Heart right ventricle (tissue), 16 donors: ENCODE measurements at regions not wholly inside any gene's neighbourhood (a gene's known extent, or its start where the extent isn't known, plus 50 kb on each side); places are given as distances from the start of the nearest gene placed in this dataset.
"Not testable (repeated sequence)": the region's sequence is repeated elsewhere in the genome, so short reads cannot be mapped to it uniquely, and the experiment has no call there.

Experiments used
- ATAC-seq, 8 donors: fragments of 200-7000 bp; cut with Tn5 transposase; one replicate each; pipeline ENCODE4 v1.9.1; 2020; ENCODE audit warnings: mild to moderate bottlenecking in 8 of 8, moderate library complexity in 8 of 8, moderate number of reproducible peaks in 1 of 8
- DNase-seq, 2 donors: peaks; one replicate each; pipeline ENCODE4 v3.0.0-alpha.2; 2020
- H3K27ac ChIP-seq, 10 donors: fragments of 200-600 bp; sonication (generic) in 2 of 10; one replicate each; pipeline versions ENCODE4 v1.5.0 to v1.8.0; 2020 to 2022; ENCODE audit warnings: mild to moderate bottlenecking in 3 of 10
- H3K27me3 ChIP-seq, 7 donors: fragments of 200-600 bp; one replicate each; pipeline ENCODE4 v1.8.0; 2021 to 2022; ENCODE audit warnings: mild to moderate bottlenecking in 2 of 7
- H3K36me3 ChIP-seq, 9 donors: fragments of 200-600 bp; sonication (generic) in 1 of 9; one replicate each; pipeline versions ENCODE4 v1.5.0 to v1.8.0; 2020 to 2022; ENCODE audit warnings: mild to moderate bottlenecking in 2 of 9
- H3K4me1 ChIP-seq, 9 donors: fragments of 200-600 bp; sonication (generic) in 1 of 9; one replicate each; pipeline versions ENCODE4 v1.5.0 to v1.8.0; 2020 to 2022; ENCODE audit warnings: mild to moderate bottlenecking in 4 of 9
- H3K4me3 ChIP-seq, 10 donors: fragments of 200-600 bp; sonication (generic) in 2 of 10; one replicate each; pipeline versions ENCODE4 v1.5.0 to v1.8.0; 2020 to 2022; ENCODE audit warnings: mild to moderate bottlenecking in 7 of 10, moderate library complexity in 2 of 10
- H3K9me3 ChIP-seq, 11 donors: fragments of 200-600 bp in 10 of 11; sonication (generic) in 2 of 11; one replicate each; pipeline versions ENCODE4 v1.5.0 to v1.8.0; 2013 to 2022; ENCODE audit warnings: mild to moderate bottlenecking in 2 of 11, control low read depth in 1 of 11, moderate library complexity in 1 of 11
- WGBS, 2 donors: extraction: QIAGEN DNeasy Blood & Tissue Kit; methylation state at CpG; one replicate each; pipeline ENCODE4 v1.1.7; 2013; ENCODE audit warnings: inconsistent platforms in 1 of 2; 5-methylcytosine and 5-hydroxymethylcytosine counted together
- intact Hi-C, 10 donors: fragments of 100-400 bp; cut with DNase I; formaldehyde crosslinking; loops; one replicate each; pipeline versions ENCODE4 v1.11.1 to v1.14.2; 2022
- TF ChIP-seq, protein P1 (sequence below), 9 donors: fragments of 200-600 bp; sonication (generic) in 2 of 9; IDR thresholded peaks; one replicate each; pipeline versions ENCODE4 v1.5.0 to v1.8.0; 2021 to 2022; ENCODE audit warnings: antibody characterized with exemption in 9 of 9, mild to moderate bottlenecking in 5 of 9, moderate library complexity in 1 of 9
- donor health status: Arrhythmogenic right ventricular cardiomyopathy.
- donor health status: ischemic (EF 13 %, LVEDD 7.1; RV severe dilation, severe dysfunction).
- donor health status: healthy with polysubstance abuse.
- donor health status: DM: no; HTN: yes; CAD: no.
- donor health status: DM: no; HTN: no; CAD: no.
- donor health status: ischemic (EF 25% LVEDD 6.9; RV normal size, moderate dysfunction).
- donor health status: ischemic (EF 25% LVEDD 5.7; RV mildly dilated, moderate dysfunction).
- donor health status: healthy.
- donor health status: DM: yes; HTN: yes; CAD: no.
- donor health status: Ischemic cardiomyopathy.
- donor health status: ischemic (EF 35%, LVEDD 5.7; RV mildly dilated, moderate dysfunction).
- donor health status: nonischemic (EF 11% LVEDD 7.7; RV severe dilation, severe dysfunction).
- donor health status: DM: yes; HTN: yes; CAD: no.
- donor health status: PGD.
- donor health status: ischemic (EF 29% LVEDD 5.4; RV normal size, mild dysfunction).
- donor health status: nonischemic (EF 23%, LVEDD 6.1; RV moderate dilation, normal function).

DNA sequence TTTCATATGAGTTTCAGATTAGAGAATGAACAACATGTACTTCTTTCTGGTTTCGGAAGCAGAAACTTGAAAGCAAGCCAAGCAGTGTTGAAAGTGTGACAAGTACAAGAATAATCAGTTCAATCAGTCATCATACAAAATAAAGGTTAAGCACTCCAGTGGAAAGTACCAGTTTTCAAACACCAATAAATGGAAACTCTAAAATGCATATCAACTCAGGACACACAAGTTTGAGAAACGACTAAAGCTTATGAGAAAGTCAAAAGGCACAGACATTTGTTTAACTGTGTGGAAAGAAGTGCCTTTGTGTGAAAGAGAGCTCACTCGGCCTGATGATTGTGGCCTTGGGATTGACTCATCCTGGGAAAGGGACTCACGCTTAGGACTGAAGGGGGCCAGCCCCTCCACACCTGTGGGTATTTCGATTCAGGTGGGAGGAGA, 60.6 kb upstream of the AKR1C1 start:
- intact Hi-C loops: no loop called here
- DNase-seq: no peak
- ATAC-seq: peak in 4 of 8 donors; percentile 11 to 93 (median 51)
- Histone ChIP-seq H3K27me3 (no peaks in the 10 kb centered on the region), H3K4me1 (peaks cover 0 to 14% (median 10%) of the 10 kb centered on the region in 9 donors), H3K27ac (peak overlapping the region in 6 of 10 donors; percentile 4 to 66 (median 32)), H3K4me3 (no peak overlapping the region), H3K36me3 (no peaks in the 10 kb centered on the region), H3K9me3 (no peaks in the 10 kb centered on the region)
- WGBS, 2 donors: 44 to 61% methylated on average over 5 of the region's 5 CpGs
- TF ChIP-seq, protein P1, sequence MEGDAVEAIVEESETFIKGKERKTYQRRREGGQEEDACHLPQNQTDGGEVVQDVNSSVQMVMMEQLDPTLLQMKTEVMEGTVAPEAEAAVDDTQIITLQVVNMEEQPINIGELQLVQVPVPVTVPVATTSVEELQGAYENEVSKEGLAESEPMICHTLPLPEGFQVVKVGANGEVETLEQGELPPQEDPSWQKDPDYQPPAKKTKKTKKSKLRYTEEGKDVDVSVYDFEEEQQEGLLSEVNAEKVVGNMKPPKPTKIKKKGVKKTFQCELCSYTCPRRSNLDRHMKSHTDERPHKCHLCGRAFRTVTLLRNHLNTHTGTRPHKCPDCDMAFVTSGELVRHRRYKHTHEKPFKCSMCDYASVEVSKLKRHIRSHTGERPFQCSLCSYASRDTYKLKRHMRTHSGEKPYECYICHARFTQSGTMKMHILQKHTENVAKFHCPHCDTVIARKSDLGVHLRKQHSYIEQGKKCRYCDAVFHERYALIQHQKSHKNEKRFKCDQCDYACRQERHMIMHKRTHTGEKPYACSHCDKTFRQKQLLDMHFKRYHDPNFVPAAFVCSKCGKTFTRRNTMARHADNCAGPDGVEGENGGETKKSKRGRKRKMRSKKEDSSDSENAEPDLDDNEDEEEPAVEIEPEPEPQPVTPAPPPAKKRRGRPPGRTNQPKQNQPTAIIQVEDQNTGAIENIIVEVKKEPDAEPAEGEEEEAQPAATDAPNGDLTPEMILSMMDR (IDR thresholded peaks at IDR 0.05): no peak

DNA sequence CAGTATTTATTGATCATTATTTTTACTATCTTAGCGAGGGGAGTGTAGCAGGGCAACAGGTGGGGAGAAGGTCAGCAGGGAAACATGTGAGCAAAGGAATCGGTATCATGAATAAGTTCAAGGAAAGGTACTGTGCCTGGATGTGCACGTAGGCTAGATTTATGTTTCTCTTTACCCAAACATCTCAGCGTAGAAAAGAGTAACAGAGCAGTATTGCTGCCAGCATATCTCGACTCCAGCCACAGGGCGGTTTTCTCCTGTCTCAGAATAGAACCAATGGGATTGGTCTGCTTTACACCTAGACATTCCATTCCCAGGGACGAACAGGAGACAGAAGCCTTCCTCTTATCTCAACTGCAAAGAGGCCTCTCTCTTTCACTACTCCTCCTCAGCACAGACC, 60.1 kb upstream of the AKR1C1 start:
- ATAC-seq, H3K36me3 ChIP-seq, H3K27me3 ChIP-seq, H3K4me3 ChIP-seq, DNase-seq, H3K9me3 ChIP-seq, intact Hi-C loops: not testable (repeated sequence)
- 46 to 61% methylated on average over 7 of the region's 7 CpGs for WGBS, 2 donors
- peak overlapping the region in 3 of 10 donors; percentile 4 to 66 (median 52) for H3K27ac ChIP-seq
- H3K4me1 ChIP-seq: peaks cover 0 to 14% (median 10%) of the 10 kb centered on the region in 9 donors

DNA sequence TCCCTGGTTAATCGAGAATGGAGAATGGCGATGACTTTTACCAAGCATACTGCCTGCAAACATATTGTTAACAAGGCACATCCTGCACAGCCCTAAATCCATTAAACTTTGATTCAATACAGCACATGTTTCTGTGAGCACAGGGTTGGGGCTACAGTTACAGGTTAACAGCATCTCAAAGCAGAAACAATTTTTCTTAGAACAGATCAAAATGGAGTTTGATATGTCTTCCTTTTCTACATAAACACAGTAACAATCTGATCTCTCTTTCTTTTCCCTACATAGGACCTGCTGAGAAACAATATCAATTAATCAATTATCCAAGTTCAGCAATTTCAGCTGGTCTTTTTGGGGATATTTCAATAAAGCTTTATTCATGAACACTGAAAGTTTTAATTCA, 59.5 kb upstream of the AKR1C1 start:
- H3K27me3 ChIP-seq, ATAC-seq, H3K9me3 ChIP-seq, intact Hi-C loops, H3K36me3 ChIP-seq, H3K27ac ChIP-seq, H3K4me3 ChIP-seq, DNase-seq: not testable (repeated sequence)
- peaks cover 0 to 14% (median 10%) of the 10 kb centered on the region in 9 donors for H3K4me1 ChIP-seq
- WGBS, 2 donors: 76 to 94% methylated on average over 2 of the region's 2 CpGs

DNA sequence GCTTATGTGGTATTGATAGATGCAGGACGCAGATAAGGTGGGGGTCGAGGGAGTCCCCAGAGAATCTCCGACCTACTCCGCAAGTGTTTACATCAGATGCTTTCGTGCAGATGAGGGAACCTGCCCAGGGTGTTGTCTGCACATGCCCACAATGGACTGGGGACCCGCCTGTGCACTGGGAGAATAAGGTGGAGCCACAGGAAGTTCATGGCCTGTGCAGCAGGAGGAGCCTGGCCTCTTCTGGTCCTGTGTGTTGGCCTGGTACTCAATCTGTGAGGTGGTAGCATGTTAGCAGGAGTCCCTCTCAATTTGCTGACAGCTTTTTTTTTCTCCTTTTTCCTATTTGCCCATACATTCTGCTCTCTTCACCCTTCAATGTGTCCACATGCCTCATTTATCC, 54.1 kb upstream of the AKR1C1 start:
- no peak for DNase-seq
- Histone ChIP-seq H3K4me3 (no peak overlapping the region), H3K36me3 (no peaks in the 10 kb centered on the region), H3K27me3 (no peaks in the 10 kb centered on the region), H3K9me3 (no peaks in the 10 kb centered on the region), H3K27ac (no peak overlapping the region), H3K4me1 (no peaks in the 10 kb centered on the region)
- TF ChIP-seq, protein P1 (IDR thresholded peaks at IDR 0.05): no peak
- intact Hi-C loops: no loop called here
- WGBS, 2 donors: 96% methylated on average over 6 of the region's 6 CpGs
- ATAC-seq: no peak
